Endothelial cell of umbilical vein (primary cell): ENCODE measurements at regions not wholly inside any gene's neighbourhood (a gene's known extent, or its start where the extent isn't known, plus 50 kb on each side); places are given as distances from the start of the nearest gene placed in this dataset.

ENCODE experiments used
- EZH2 ChIP-seq: IDR thresholded peaks from 2 replicates; pipeline ENCODE4 v1.6.1; 2012; ENCODE audit warnings: borderline replicate concordance, low read depth, mild to moderate bottlenecking, moderate library complexity, low read length, inconsistent platforms; ENCODE audit not compliant: severe bottlenecking
- MAX ChIP-seq: IDR thresholded peaks from 2 replicates; pipeline ENCODE4 v1.6.1; 2011; ENCODE audit not compliant: insufficient read depth, insufficient read length
- POLR2A ChIP-seq: IDR thresholded peaks from 2 replicates; pipeline ENCODE4 v1.6.1; 2012; ENCODE audit warnings: low read depth, mild to moderate bottlenecking, control low read depth, low read length
- POLR2AphosphoS5 ChIP-seq: IDR thresholded peaks from 2 replicates; pipeline ENCODE4 v1.6.1; 2012; ENCODE audit warnings: low read depth, mild to moderate bottlenecking, control low read depth, low read length, moderate library complexity; ENCODE audit not compliant: insufficient read depth
- TF ChIP-seq, protein P1 (sequence below), 2 donors: IDR thresholded peaks; 1 replicate in 1 of 2; 2 replicates in 1 of 2; pipeline ENCODE4 v1.5.1; 2011; ENCODE audit warnings: low read length in 2 of 2, mild to moderate bottlenecking in 2 of 2, moderate library complexity in 2 of 2, control low read depth in 1 of 2, inconsistent platforms in 1 of 2, low read depth in 1 of 2; ENCODE audit not compliant: insufficient read depth in 1 of 2; ENCODE audit errors: extremely low read depth in 1 of 2

DNA sequence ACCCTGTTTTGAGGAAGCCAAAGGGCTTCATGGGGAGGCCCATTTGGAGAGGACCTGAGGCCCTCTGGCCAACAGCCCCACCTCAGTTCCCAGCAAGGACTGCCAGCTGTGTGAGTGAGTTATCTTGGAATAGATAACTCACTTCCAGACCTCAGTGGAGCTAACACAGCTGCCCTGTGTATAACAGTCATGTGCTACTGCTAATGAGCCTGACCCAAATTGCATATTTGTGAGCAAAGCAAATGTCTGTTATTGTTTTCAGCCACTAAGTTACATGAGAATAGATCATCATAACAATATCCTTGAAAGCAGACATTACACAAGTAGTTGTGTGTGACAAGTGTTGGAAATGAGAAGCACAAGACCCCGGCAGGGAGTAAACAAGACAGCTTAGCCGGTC lies 355.8 kb downstream of the MCTP2 start:
- TF ChIP-seq, protein P1, sequence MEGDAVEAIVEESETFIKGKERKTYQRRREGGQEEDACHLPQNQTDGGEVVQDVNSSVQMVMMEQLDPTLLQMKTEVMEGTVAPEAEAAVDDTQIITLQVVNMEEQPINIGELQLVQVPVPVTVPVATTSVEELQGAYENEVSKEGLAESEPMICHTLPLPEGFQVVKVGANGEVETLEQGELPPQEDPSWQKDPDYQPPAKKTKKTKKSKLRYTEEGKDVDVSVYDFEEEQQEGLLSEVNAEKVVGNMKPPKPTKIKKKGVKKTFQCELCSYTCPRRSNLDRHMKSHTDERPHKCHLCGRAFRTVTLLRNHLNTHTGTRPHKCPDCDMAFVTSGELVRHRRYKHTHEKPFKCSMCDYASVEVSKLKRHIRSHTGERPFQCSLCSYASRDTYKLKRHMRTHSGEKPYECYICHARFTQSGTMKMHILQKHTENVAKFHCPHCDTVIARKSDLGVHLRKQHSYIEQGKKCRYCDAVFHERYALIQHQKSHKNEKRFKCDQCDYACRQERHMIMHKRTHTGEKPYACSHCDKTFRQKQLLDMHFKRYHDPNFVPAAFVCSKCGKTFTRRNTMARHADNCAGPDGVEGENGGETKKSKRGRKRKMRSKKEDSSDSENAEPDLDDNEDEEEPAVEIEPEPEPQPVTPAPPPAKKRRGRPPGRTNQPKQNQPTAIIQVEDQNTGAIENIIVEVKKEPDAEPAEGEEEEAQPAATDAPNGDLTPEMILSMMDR (IDR thresholded peaks at IDR 0.05; ENCODE audit: extremely low read depth in 1 of 2, insufficient read depth in 1 of 2, low read depth in 1 of 2, low read length in 2 of 2): no peak
- TF ChIP-seq EZH2: no peak
- no peak for TF ChIP-seq POLR2A
- TF ChIP-seq POLR2AphosphoS5: no peak
- no peak for TF ChIP-seq MAX
